SKM-1 (cell line): ENCODE measurements at regions not wholly inside any gene's neighbourhood (a gene's known extent, or its start where the extent isn't known, plus 50 kb on each side); places are given as distances from the start of the nearest gene placed in this dataset.
"Not testable (repeated sequence)": the region's sequence is repeated elsewhere in the genome, so short reads cannot be mapped to it uniquely, and the experiment has no call there.

Experiments used
- DNase-seq: peaks from one replicate; lab custom pipeline; 2025; ENCODE audit not compliant: unreplicated experiment; lab: John Stamatoyannopoulos, UW

- DNase-seq: no peak
Measured at GRCh38 chr1:112855152-112855828, 100.7 kb downstream of the SLC16A1 start.

GRCh38 chr1:112854368-112854984 is 101.5 kb downstream of the SLC16A1 start:
- not testable (repeated sequence) for DNase-seq

- not testable (repeated sequence) for DNase-seq
Measured at GRCh38 chr1:112853915-112854314, 102.1 kb downstream of the SLC16A1 start.

GRCh38 chr1:112852934-112853333 is 103.1 kb downstream of the SLC16A1 start:
- no peak for DNase-seq

- DNase-seq: no peak
Measured at GRCh38 chr1:112852276-112852675, 103.7 kb downstream of the SLC16A1 start.

- DNase-seq: no peak
Measured at GRCh38 chr1:112850034-112850757, 105.8 kb downstream of the SLC16A1 start.

GRCh38 chr1:112849425-112850033 is 106.5 kb downstream of the SLC16A1 start:
- DNase-seq: no peak

GRCh38 chr1:112841825-112842224 is 114.2 kb downstream of the SLC16A1 start:
- peak; percentile 47 for DNase-seq

- DNase-seq: no peak
Measured at GRCh38 chr1:112840631-112841624, 115.1 kb downstream of the SLC16A1 start.

GRCh38 chr1:112836642-112837041 is 119.4 kb downstream of the SLC16A1 start:
- no peak for DNase-seq

GRCh38 chr1:112833806-112834205 is 118.7 kb upstream of the PPM1J start:
- DNase-seq: no peak

GRCh38 chr1:112832259-112832658 is 117.1 kb upstream of the PPM1J start:
- DNase-seq: not testable (repeated sequence)

GRCh38 chr1:112829691-112830090 is 114.6 kb upstream of the PPM1J start:
- not testable (repeated sequence) for DNase-seq

GRCh38 chr1:112828716-112829115 is 113.6 kb upstream of the PPM1J start:
- DNase-seq: no peak

GRCh38 chr1:112827391-112827790 is 112.3 kb upstream of the PPM1J start:
- not testable (repeated sequence) for DNase-seq

GRCh38 chr1:112826217-112826944 is 111.2 kb upstream of the PPM1J start:
- DNase-seq: no peak

- not testable (repeated sequence) for DNase-seq
Measured at GRCh38 chr1:112825563-112826216, 110.6 kb upstream of the PPM1J start.

- not testable (repeated sequence) for DNase-seq
Measured at GRCh38 chr1:112825075-112825474, 109.9 kb upstream of the PPM1J start.
